Esophagus squamous epithelium (tissue), 5 donors: ENCODE measurements at regions not wholly inside any gene's neighbourhood (a gene's known extent, or its start where the extent isn't known, plus 50 kb on each side); places are given as distances from the start of the nearest gene placed in this dataset.

ENCODE experiments used
- DNase-seq: peaks from one replicate; lab custom pipeline; 2025; lab: John Stamatoyannopoulos, UW
- H3K27ac ChIP-seq, 4 donors: fragments of 200-600 bp; sonication (generic); one replicate each; pipeline ENCODE4 v1.5.1; 2016 to 2019; ENCODE audit warnings: mild to moderate bottlenecking in 1 of 4
- H3K27me3 ChIP-seq, 4 donors: fragments of 200-600 bp; sonication (generic); 1 replicate in 3 of 4; 2 replicates in 1 of 4; pipeline versions ENCODE4 v1.5.1 to v1.6.0; 2017 to 2021; ENCODE audit warnings: antibody characterized with exemption in 1 of 4
- H3K36me3 ChIP-seq, 3 donors: fragments of 200-600 bp; sonication (generic); one replicate each; pipeline ENCODE4 v1.5.1; 2016 to 2019
- H3K4me1 ChIP-seq, 3 donors: fragments of 200-600 bp; sonication (generic); one replicate each; pipeline ENCODE4 v1.5.1; 2017 to 2019
- H3K4me3 ChIP-seq, 4 donors: fragments of 200-600 bp; sonication (generic); 1 replicate in 3 of 4; 2 replicates in 1 of 4; pipeline ENCODE4 v1.5.1; 2016 to 2019; ENCODE audit warnings: mild to moderate bottlenecking in 2 of 4, moderate library complexity in 1 of 4
- H3K9me3 ChIP-seq, 3 donors: fragments of 200-600 bp; sonication (generic); one replicate each; pipeline ENCODE4 v1.5.1; 2016 to 2019
- POLR2A ChIP-seq, 4 donors: fragments of 450-650 bp; IDR thresholded peaks; one replicate each; pipeline ENCODE4 v1.6.1; 2017; ENCODE audit warnings: antibody characterized with exemption in 4 of 4, mild to moderate bottlenecking in 4 of 4, moderate library complexity in 3 of 4
- WGBS, 2 donors: methylation state at CpG; one replicate each; pipeline ENCODE4 v1.1.5; 2018; 5-methylcytosine and 5-hydroxymethylcytosine counted together
- intact Hi-C: fragments of 100-400 bp; cut with DNase I; formaldehyde crosslinking; loops from one replicate; pipeline ENCODE4 v1.15.0; 2022
- TF ChIP-seq, protein P1 (sequence below), 6 experiments: fragments of 450-650 bp in 4 of 6; fragments of 200-600 bp in 2 of 6; sonication (generic) in 2 of 6; IDR thresholded peaks; one replicate each; pipeline ENCODE4 v1.5.1; 2016 to 2019; ENCODE audit warnings: antibody characterized with exemption in 6 of 6, mild to moderate bottlenecking in 4 of 6, moderate library complexity in 4 of 6
- donor health status: DM: yes; HTN: yes; CAD: no.

DNA sequence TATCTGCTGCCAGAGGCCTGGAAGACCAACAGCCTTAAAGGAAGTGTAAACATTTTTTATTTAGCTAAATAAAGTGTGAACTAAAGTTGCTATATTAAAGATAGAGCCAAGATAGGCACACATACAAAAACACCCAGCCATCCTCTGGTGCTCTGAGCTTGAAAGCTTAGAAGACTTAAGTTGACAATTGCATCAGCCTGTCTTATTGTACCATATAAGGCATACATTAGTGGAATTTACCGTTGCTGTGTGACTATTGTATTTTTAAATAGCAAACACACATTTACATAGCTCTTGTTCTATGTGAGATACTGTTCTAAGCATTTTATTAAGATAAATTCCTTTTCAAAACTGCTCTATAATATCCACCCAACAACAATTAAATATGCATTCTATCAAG, 736.6 kb upstream of the ZEB2 start:
- Histone ChIP-seq H3K27me3 (no peaks in the 10 kb centered on the region), H3K27ac (no peak overlapping the region), H3K36me3 (no peaks in the 10 kb centered on the region), H3K4me3 (no peak overlapping the region), H3K9me3 (no peaks in the 10 kb centered on the region), H3K4me1 (no peaks in the 10 kb centered on the region)
- intact Hi-C loops: no loop called here
- TF ChIP-seq, protein P1, sequence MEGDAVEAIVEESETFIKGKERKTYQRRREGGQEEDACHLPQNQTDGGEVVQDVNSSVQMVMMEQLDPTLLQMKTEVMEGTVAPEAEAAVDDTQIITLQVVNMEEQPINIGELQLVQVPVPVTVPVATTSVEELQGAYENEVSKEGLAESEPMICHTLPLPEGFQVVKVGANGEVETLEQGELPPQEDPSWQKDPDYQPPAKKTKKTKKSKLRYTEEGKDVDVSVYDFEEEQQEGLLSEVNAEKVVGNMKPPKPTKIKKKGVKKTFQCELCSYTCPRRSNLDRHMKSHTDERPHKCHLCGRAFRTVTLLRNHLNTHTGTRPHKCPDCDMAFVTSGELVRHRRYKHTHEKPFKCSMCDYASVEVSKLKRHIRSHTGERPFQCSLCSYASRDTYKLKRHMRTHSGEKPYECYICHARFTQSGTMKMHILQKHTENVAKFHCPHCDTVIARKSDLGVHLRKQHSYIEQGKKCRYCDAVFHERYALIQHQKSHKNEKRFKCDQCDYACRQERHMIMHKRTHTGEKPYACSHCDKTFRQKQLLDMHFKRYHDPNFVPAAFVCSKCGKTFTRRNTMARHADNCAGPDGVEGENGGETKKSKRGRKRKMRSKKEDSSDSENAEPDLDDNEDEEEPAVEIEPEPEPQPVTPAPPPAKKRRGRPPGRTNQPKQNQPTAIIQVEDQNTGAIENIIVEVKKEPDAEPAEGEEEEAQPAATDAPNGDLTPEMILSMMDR (IDR thresholded peaks at IDR 0.05): no peak
- no peak for TF ChIP-seq POLR2A (IDR thresholded peaks at IDR 0.05)
- DNase-seq: no peak
- 38 to 52% methylated on average over 1 of the region's 1 CpG for WGBS, 2 donors

DNA sequence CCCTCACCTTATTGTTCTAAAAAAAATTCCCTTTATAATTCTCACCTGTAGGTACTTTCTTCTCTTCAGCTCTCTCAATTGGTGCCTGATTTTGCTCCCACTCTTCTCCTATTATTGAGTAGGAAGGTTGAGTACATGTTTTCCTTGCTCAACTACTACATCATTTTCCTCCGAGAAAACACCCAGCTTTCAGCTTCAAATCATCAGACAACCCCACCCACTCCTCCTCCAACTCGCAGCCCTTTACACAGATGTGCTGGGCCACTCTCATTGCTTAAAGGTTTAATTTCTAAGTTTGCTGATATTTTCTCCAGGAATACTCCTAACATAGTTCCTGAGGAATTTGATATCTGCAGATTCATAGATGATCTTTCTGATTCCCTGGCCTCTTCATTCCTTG, 734.4 kb upstream of the ZEB2 start:
- 82 to 86% methylated on average over 2 of the region's 2 CpGs for WGBS, 2 donors

DNA sequence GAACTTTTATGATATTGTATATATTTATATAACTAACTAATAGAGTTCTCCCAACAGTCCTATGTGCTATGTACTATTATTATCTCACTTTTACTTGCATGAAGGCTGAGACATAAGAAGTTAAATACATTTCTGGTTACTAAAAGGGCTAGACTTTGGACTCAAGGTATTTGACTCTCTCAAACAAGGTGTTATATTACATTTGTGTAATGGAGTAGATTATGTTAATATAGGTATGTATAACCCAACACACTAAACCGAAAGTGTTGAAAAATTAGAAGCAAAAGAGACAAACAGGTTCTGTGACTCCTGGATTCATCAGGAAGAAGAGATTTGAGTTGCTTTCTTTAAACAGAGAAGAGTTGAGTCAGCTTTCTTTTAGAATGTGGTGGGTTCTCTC, 733.6 kb upstream of the ZEB2 start:
- Histone ChIP-seq H3K36me3 (no peaks in the 10 kb centered on the region), H3K4me3 (no peak overlapping the region), H3K27ac (no peak overlapping the region), H3K27me3 (no peaks in the 10 kb centered on the region), H3K9me3 (no peaks in the 10 kb centered on the region), H3K4me1 (no peaks in the 10 kb centered on the region)
- no peak for DNase-seq
- TF ChIP-seq, protein P1 (IDR thresholded peaks at IDR 0.05): no peak
- no peak for TF ChIP-seq POLR2A (IDR thresholded peaks at IDR 0.05)
- WGBS, 2 donors: 50 to 67% methylated on average over 1 of the region's 1 CpG
- intact Hi-C loops: no loop called here

More for the DNA sequence above, 734.4 kb upstream of the ZEB2 start:
- intact Hi-C loops: no loop called here
- no peaks in the 10 kb centered on the region for H3K36me3 ChIP-seq
- no peaks in the 10 kb centered on the region for H3K27me3 ChIP-seq
- H3K9me3 ChIP-seq: no peaks in the 10 kb centered on the region
- H3K4me1 ChIP-seq: no peaks in the 10 kb centered on the region
- DNase-seq: no peak
- no peak overlapping the region for H3K4me3 ChIP-seq
- TF ChIP-seq POLR2A (IDR thresholded peaks at IDR 0.05): no peak
- TF ChIP-seq, protein P1 (IDR thresholded peaks at IDR 0.05): no peak
- no peak overlapping the region for H3K27ac ChIP-seq

DNA sequence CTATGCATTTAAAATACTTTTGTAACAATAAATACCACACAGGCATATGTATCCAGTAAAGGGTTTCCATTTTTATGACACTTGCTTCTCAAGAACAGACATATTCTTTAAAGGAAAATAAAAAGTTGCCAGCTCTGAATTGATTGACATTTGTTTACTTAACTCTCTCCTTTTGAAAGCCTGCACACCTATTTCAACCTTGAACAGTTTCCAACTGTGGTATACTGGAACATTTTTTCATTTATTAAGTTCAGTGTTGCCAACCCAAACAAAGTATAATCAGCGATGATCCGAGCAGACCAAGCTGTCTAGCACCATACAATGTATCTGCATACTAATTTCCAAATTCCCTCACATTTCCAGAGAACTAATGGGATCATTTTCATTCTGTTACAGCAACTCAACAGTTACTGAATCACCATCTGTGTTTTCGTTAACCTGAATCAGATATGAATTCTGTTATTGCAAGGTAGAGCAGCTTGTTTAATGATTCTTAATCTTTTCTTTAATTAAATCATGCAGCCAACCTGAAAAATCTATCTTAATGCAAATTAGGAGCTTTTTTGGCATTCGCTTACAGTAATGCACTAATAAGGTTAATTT, 725.5 kb upstream of the ZEB2 start:
- Histone ChIP-seq H3K27me3 (no peaks in the 10 kb centered on the region), H3K4me1 (no peaks in the 10 kb centered on the region), H3K4me3 (no peak overlapping the region), H3K27ac (no peak overlapping the region), H3K36me3 (no peaks in the 10 kb centered on the region), H3K9me3 (no peaks in the 10 kb centered on the region)
- intact Hi-C loops: no loop called here
- TF ChIP-seq, protein P1 (IDR thresholded peaks at IDR 0.05): no peak
- no peak for TF ChIP-seq POLR2A (IDR thresholded peaks at IDR 0.05)
- WGBS, 2 donors: 48 to 58% methylated on average over 4 of the region's 4 CpGs
- DNase-seq: no peak

DNA sequence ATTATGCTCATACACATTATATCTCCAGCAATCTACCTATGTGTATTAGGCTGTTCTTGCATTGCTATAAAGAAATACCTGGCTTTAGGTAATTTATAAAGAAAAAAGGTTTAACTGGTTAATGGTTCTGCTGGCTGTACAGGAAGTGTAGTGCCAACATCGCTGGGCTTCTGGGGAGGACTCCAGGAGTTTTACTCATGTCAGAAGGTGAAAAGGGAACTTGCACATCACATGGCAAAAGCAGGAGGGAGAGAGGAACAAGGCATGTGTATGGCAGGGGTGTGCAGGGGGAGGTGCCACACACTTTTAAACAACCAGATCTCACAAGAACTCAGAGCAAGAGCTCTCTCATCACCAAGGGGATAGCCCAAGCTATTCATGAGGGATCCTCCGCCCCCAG, 715.4 kb upstream of the ZEB2 start:
- Histone ChIP-seq H3K9me3 (no peaks in the 10 kb centered on the region), H3K36me3 (no peaks in the 10 kb centered on the region), H3K27ac (no peak overlapping the region), H3K27me3 (no peaks in the 10 kb centered on the region), H3K4me1 (no peaks in the 10 kb centered on the region), H3K4me3 (no peak overlapping the region)
- intact Hi-C loops: no loop called here
- TF ChIP-seq POLR2A (IDR thresholded peaks at IDR 0.05): no peak
- TF ChIP-seq, protein P1 (IDR thresholded peaks at IDR 0.05): no peak
- DNase-seq: no peak
- 69 to 82% methylated on average over 2 of the region's 2 CpGs for WGBS, 2 donors
